ENCODE measurements at regions not wholly inside any gene's neighbourhood (a gene's known extent, or its start where the extent isn't known, plus 50 kb on each side); places are given as distances from the start of the nearest gene placed in this dataset.
A peak's percentile ranks its signal among the peaks of the same experiment; 100 is the strongest.

- no peak overlapping the region for H3K4me3 ChIP-seq (ENCODE audit: low read depth, low read length)
- no peak for DNase-seq (ENCODE audit: low read depth)
Observed at GRCh38 chr17:73749337-73749823, 105.1 kb upstream of the SDK2 start.

DNA sequence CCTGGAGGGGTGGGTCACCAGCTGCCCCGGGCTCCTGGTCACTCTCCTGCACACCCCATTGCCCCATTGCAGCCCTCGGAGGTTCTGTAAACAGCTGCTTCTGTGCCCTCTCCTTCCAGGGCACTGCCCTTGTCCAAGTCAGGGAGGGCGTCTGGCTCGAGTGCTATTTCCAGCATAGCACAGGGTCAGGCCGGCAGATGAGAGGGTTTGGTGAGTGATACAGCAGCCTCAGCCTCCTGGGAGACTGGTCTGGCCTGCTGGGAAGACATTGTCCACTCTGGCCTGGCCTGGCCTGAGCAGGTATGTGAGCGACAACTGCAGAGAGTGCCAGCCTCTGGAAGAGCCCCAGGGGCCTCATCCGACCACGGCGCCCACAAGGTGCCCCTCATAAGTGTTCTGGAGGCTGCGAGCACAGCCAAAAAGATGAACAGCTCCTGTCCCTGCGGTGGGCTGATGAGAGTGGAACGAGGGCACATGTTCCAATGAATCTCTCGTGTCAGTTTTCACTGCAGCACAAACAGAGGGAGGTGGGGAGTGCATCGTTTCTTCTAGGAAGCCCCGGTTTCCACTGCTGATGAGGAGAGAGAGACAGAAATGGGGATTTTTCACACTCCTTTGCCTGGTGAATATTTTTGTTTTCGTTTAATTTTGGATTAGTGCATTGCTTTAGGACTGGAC lies 105.8 kb upstream of the SDK2 start:
- DNase-seq (ENCODE audit: low read depth) = no peak
- H3K4me3 ChIP-seq (ENCODE audit: low read depth, low read length) = no peak overlapping the region

DNA sequence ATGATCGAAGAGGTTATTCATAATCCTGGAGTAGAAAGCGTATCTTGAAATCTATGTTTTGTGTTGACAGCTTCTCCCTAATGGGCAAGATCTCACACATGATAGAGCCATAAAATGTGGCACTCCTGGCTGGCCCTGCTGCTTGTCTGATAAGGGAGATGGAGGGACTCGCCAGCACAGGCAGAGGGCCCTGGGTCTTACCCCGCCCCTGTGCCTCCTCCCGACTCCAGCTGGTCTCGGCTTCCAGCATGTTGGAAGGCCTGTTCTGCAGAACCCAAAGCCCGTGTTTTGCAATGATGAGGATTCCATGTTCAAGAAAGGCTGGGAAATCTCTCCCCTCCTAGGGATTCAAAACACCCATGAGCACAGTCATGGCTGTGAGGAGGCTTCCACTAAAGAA lies 106.7 kb upstream of the SDK2 start:
- no peak for DNase-seq (ENCODE audit: low read depth)
- H3K4me3 ChIP-seq (ENCODE audit: low read depth, low read length) = no peak overlapping the region

DNA sequence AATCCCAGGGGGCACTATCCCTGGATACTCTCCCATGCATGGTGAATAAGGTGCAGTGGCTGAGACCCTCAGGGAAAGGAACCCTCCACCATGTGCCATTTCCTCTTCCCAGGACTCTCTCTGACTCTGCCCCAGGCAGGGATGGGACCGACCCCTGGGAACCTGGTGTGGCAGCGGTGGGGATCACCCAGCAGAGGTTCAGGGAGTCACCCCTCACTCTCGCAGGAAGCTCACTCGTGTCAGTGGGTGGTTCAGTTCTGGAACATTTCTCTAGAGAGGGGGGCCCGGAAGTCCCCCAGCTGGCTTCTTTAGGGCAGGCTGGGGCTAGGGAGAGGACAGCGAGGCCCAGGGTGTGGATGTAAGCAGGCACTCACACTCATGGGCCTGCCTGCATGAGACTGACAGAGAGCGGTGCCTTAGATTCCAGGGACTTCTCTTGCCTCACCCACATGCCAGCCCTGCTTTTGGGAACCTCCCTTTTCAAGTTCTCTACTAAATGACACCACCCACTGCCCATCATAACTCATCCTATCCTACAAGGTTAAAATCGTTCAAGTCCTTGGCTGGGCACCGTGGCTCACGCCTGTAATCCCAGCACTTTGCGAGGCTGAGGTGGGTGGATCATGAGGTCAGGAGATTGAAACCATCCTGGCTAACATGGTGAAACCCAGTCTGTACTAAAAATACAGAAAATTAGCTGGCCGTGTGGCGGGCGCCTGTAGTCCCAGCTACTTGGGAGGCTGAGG lies 109.7 kb upstream of the SDK2 start:
- no peak for DNase-seq (ENCODE audit: low read depth)
- no peak overlapping the region for H3K4me3 ChIP-seq (ENCODE audit: low read depth, low read length)

GRCh38 chr17:73754886-73755400 lies 110.7 kb upstream of the SDK2 start:
- H3K4me3 ChIP-seq (ENCODE audit: low read depth, low read length) = no peak overlapping the region
- no peak for DNase-seq (ENCODE audit: low read depth)

- H3K4me3 ChIP-seq (ENCODE audit: low read depth, low read length) = no peak overlapping the region
Observed at GRCh38 chr17:73757420-73757819, 113.2 kb upstream of the SDK2 start.

GRCh38 chr17:73758245-73758644 lies 114.0 kb upstream of the SDK2 start:
- no peak for DNase-seq (ENCODE audit: low read depth)
- no peak overlapping the region for H3K4me3 ChIP-seq (ENCODE audit: low read depth, low read length)

More at GRCh38 chr17:73757420-73757819, 113.2 kb upstream of the SDK2 start:
- no peak for DNase-seq (ENCODE audit: low read depth)

DNA sequence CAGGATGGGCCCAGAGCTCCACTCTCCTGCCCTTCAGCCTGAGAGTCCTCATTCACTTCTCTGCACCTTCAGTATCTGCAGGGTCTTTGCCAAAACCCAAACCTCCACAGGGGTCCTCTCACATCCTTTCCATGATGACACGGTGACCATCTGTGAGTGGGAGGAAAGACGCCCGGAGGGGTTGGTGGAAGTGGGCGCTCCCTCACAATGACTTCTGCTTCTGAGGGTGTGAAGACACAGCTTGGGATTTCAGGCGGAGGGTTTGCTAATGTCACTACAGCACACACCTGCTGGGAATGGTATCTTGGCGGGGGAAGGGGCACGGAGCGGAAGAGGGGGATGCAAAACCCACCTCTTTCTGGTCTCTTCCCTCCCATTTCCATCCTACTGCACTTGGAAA lies 115.1 kb upstream of the SDK2 start:
- DNase-seq (ENCODE audit: low read depth) = no peak
- H3K4me3 ChIP-seq (ENCODE audit: low read depth, low read length) = no peak overlapping the region

DNA sequence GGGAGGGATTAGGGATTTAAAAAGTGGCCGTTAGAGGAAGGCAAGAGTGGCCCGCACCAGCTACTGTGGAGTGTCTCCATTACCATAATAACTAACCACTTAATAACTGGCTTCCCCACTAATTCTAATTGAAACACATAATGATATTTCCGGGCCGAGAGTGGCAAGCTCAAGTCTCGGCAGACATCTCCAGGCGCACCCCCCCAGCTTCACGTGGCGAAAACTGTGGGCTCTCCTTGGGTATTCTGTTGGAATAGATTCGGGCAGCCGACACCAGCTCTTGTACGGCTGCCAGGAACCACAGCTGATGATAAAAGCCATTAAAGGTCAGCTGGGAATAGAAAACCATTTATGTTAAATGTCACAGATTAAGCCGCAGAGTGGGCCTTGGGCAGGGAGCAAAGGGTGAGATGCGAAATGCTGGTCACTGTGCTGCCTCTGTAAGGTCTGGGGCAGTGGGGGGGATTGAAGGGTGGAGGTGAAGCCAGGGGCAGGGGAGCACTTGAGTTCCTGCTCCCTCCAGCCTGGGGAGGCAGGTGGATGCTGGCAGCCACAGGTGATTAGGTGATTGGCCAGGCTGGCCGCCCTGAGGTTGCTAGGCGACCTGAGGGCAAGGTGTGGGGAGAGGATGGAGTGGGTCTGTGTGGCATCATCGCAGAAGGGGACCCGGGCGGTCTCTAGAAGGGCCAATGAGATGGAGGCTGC lies 115.6 kb upstream of the SDK2 start:
- no peak for DNase-seq (ENCODE audit: low read depth)
- no peak overlapping the region for H3K4me3 ChIP-seq (ENCODE audit: low read depth, low read length)

DNA sequence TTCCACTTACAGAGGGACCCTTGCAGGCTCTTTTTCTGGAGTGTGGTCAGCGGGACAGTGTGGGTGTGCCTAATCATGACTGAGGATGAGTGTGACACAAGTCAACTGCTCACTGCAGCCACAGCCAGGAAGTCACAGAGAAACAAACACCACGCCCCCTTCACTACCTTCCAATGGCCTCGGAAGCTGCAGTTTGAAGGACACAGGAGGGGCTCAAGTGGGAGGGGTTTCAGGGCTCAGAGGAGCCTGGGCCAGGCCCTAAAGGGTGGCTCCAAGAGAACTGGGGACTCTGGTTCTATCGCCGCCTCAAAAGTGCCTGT lies 116.2 kb upstream of the SDK2 start:
- no peak overlapping the region for H3K4me3 ChIP-seq (ENCODE audit: low read depth, low read length)
- no peak for DNase-seq (ENCODE audit: low read depth)

GRCh38 chr17:73765824-73766563 lies 121.7 kb upstream of the SDK2 start:
- H3K4me3 ChIP-seq (ENCODE audit: low read depth, low read length) = no peak overlapping the region
- no peak for DNase-seq (ENCODE audit: low read depth)

DNA sequence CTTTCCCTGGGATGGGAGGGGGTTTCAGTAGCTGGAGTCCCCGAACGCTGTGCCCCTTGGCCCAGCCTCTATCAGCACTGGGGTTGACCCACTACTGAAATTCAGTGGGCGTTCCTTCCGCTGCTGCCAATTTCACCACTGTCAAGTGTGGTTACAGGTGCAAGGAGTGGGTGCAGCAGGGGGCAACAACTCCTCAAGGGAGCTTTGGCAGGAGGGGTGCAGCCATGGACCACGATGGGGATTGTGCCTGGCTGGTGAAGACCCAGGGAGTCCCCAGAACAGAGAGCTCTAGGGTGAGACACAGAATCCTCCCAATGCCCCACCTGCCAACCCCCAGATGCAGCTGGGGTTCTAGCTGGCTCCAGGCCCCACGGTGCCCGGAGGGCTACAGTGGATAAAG lies 123.5 kb upstream of the SDK2 start:
- no peak overlapping the region for H3K4me3 ChIP-seq (ENCODE audit: low read depth, low read length)
- no peak for DNase-seq (ENCODE audit: low read depth)

DNA sequence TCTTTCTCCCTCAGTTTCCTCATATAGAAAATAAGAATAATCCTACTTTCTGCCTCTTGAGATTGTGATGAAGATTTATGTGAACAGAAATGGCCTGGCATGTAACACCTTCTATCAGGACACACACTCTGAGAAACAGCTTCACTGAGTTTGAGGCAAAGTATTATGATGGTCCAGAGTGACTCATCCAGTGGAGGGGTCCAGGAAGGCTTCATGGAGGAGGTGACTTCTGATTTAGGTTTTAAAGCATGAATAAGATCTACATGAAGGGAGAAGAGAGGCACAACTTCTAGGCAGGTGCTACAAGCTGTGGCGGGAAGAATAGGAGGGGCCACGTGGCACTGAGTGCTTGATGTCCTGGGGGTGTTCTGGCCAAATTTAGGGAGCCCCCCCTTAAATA lies 124.4 kb upstream of the SDK2 start:
- DNase-seq (ENCODE audit: low read depth) = no peak
- no peak overlapping the region for H3K4me3 ChIP-seq (ENCODE audit: low read depth, low read length)

DNA sequence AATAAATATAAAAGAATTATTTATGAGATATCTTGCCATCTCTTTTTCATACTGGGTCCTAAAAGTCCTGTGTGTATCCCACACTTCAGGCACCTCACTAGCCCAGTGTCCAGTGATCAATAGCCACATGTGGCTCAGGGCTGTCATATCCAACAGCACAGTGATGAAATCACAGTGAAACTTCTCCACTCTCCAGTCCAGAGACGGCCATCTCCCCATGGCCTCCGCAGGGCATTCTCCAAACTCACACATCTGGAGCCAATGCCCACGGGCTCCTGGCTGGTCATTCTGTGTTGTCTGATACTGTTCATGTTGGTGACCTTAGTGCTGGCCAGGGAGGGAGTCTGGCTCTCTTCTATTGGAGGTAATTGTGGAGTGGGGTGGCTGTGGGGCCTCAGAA lies 125.2 kb upstream of the SDK2 start:
- DNase-seq (ENCODE audit: low read depth) = no peak
- H3K4me3 ChIP-seq (ENCODE audit: low read depth, low read length) = no peak overlapping the region

- DNase-seq (ENCODE audit: low read depth) = peak; percentile 23
- H3K4me3 ChIP-seq (ENCODE audit: low read depth, low read length) = no peak overlapping the region
Observed at GRCh38 chr17:73770115-73770848, 126.0 kb upstream of the SDK2 start.

DNA sequence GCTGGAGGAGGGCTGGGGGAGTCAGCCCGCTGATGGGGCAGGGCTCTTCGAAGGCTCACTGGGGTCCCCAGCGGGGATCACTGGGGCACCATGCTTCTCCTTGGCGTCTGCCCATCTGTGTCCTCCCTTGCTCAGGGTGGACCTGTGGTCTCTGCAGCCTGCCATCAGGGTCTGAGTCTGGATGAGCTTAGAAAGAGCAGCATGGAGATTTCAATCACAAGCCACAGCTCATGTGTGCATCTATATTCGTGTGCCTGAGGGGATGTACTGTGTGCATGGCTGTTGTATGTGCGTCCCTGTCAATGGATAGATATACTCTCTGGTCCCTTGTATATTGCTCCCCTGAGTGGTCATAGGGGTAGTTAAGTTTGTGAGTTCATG lies 126.6 kb upstream of the SDK2 start:
- no peak for DNase-seq (ENCODE audit: low read depth)
- H3K4me3 ChIP-seq (ENCODE audit: low read depth, low read length) = no peak overlapping the region

GRCh38 chr17:73772107-73772705 lies 128.0 kb upstream of the SDK2 start:
- no peak for DNase-seq (ENCODE audit: low read depth)
- H3K4me3 ChIP-seq (ENCODE audit: low read depth, low read length) = no peak overlapping the region

DNA sequence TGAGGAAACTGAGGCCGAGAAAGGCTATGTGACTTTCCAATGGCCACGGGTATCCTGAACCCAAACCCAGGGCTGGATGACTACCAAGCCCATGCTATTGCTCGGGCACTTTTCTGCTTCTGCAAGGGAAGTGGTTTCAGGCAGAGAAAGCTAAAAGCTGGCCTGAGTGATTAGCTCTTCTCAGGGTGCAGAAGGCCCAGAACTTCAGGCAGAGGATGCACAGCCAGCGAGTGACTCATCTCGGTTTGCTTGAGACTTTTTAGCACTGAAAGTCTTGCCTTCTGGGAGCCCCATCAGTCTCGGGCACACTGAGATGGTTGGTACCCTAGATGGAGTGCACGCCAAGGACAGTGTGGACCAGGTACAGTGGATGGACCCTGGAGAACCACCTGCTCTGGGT lies 129.5 kb upstream of the SDK2 start:
- no peak overlapping the region for H3K4me3 ChIP-seq (ENCODE audit: low read depth, low read length)
- no peak for DNase-seq (ENCODE audit: low read depth)

- no peak overlapping the region for H3K4me3 ChIP-seq (ENCODE audit: low read depth, low read length)
- no peak for DNase-seq (ENCODE audit: low read depth)
Observed at GRCh38 chr17:73774852-73775251, 130.6 kb upstream of the SDK2 start.
